Transverse colon (tissue), 4 donors: ENCODE measurements at regions not wholly inside any gene's neighbourhood (a gene's known extent, or its start where the extent isn't known, plus 50 kb on each side); places are given as distances from the start of the nearest gene placed in this dataset.
"Not testable (repeated sequence)": the region's sequence is repeated elsewhere in the genome, so short reads cannot be mapped to it uniquely, and the experiment has no call there.

Experiments
- DNase-seq: peaks from one replicate; pipeline ENCODE4 v3.0.0-alpha.2; 2019
- H3K27ac ChIP-seq, 4 donors: fragments of 200-600 bp; sonication (generic); 2 replicates each; pipeline ENCODE4 v1.5.1; 2016 to 2018; ENCODE audit warnings: inconsistent platforms in 4 of 4
- H3K27me3 ChIP-seq: fragments of 200-600 bp; sonication (generic); 2 replicates; pipeline ENCODE4 v1.5.1; 2017; ENCODE audit warnings: inconsistent platforms
- H3K36me3 ChIP-seq, 4 donors: fragments of 200-600 bp; sonication (generic); 2 replicates each; pipeline ENCODE4 v1.5.1; 2017 to 2019; ENCODE audit warnings: inconsistent platforms in 4 of 4
- H3K4me1 ChIP-seq, 4 donors: fragments of 200-600 bp; sonication (generic); 2 replicates each; pipeline ENCODE4 v1.5.1; 2017 to 2020; ENCODE audit warnings: inconsistent platforms in 4 of 4
- H3K4me3 ChIP-seq, 4 donors: fragments of 200-600 bp; sonication (generic); 1 replicate in 1 of 4; 2 replicates in 3 of 4; pipeline versions ENCODE4 v1.5.1 to v1.6.1; 2017 to 2019; ENCODE audit warnings: inconsistent platforms in 4 of 4
- H3K9me3 ChIP-seq, 2 donors: fragments of 200-600 bp; sonication (generic); 2 replicates each; pipeline ENCODE4 v1.5.1; 2017 to 2019; ENCODE audit warnings: inconsistent platforms in 2 of 2
- EP300 ChIP-seq: sonication (generic); formaldehyde crosslinking; IDR thresholded peaks from one replicate; pipeline ENCODE4 v1.6.1; 2017; ENCODE audit warnings: antibody characterized with exemption, low read depth
- POLR2A ChIP-seq: fragments of 450-650 bp; IDR thresholded peaks from one replicate; pipeline ENCODE4 v1.6.1; 2016; ENCODE audit warnings: antibody characterized with exemption, mild to moderate bottlenecking, moderate library complexity
- POLR2AphosphoS5 ChIP-seq, 3 donors: sonication (generic); formaldehyde crosslinking; IDR thresholded peaks; one replicate each; pipeline ENCODE4 v1.6.1; 2016; ENCODE audit warnings: antibody characterized with exemption in 3 of 3
- WGBS, 2 donors: methylation state at CpG; one replicate each; pipeline ENCODE4 v1.1.5; 2018; ENCODE audit warnings: low coverage in 1 of 2; 5-methylcytosine and 5-hydroxymethylcytosine counted together
- in situ Hi-C, 4 donors: fragments of 200-750 bp; cut with MboI; loops; one replicate each; pipeline versions ENCODE4 v1.15.0 to v1.15.1; 2017; ENCODE audit warnings: low sequenced_read_pairs in 3 of 4, low pct_ligation_motif_present in 1 of 4, low pct_unique_long_range_greater_than_20kb in 1 of 4
- intact Hi-C: fragments of 100-400 bp; cut with DNase I; formaldehyde crosslinking; loops from one replicate; pipeline ENCODE4 v1.15.1; 2023; ENCODE audit warnings: low total_unique reads
- TF ChIP-seq, protein P1 (sequence below), 5 experiments: fragments of 200-600 bp in 3 of 5; fragments of 450-650 bp in 2 of 5; sonication (generic) in 3 of 5; IDR thresholded peaks; 1 replicate in 2 of 5; 2 replicates in 3 of 5; pipeline ENCODE4 v1.5.1; 2016 to 2017; ENCODE audit warnings: antibody characterized with exemption in 5 of 5, inconsistent platforms in 3 of 5, mild to moderate bottlenecking in 2 of 5, moderate library complexity in 1 of 5

DNA sequence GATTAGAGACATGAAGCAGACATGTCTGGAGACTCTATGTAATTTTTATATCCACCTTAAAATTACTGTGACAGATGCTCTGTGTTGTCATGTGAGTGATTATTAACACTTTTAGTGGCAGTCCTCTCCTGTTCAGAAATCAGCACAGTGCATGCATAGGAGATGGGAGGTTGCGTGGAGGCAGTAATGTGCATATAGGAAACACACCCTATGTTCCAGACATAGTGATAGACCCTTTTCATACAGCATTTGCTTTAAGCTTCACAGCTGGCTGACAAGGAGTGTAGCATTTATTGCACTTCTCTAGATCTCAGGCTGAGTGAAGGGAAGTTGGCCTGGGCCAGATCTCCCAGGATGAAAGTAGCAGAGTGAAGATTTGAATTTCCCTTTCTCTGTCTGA, 102.3 kb upstream of the SYN3 start:
- H3K9me3 ChIP-seq = peaks cover 0 to 2% of the 10 kb centered on the region in 2 donors
- H3K27ac ChIP-seq = no peak overlapping the region
- no peak overlapping the region for H3K4me3 ChIP-seq
- intact Hi-C loops (no loop called here), in situ Hi-C loops (no loop called here)
- DNase-seq = no peak
- TF ChIP-seq POLR2A (no peak), POLR2AphosphoS5 (IDR thresholded peaks at IDR 0.05) (no peak), EP300 (no peak)
- TF ChIP-seq, protein P1, sequence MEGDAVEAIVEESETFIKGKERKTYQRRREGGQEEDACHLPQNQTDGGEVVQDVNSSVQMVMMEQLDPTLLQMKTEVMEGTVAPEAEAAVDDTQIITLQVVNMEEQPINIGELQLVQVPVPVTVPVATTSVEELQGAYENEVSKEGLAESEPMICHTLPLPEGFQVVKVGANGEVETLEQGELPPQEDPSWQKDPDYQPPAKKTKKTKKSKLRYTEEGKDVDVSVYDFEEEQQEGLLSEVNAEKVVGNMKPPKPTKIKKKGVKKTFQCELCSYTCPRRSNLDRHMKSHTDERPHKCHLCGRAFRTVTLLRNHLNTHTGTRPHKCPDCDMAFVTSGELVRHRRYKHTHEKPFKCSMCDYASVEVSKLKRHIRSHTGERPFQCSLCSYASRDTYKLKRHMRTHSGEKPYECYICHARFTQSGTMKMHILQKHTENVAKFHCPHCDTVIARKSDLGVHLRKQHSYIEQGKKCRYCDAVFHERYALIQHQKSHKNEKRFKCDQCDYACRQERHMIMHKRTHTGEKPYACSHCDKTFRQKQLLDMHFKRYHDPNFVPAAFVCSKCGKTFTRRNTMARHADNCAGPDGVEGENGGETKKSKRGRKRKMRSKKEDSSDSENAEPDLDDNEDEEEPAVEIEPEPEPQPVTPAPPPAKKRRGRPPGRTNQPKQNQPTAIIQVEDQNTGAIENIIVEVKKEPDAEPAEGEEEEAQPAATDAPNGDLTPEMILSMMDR (IDR thresholded peaks at IDR 0.05) = no peak
- no peaks in the 10 kb centered on the region for H3K4me1 ChIP-seq
- H3K36me3 ChIP-seq = no peaks in the 10 kb centered on the region
- H3K27me3 ChIP-seq = no peaks in the 10 kb centered on the region
- 100% methylated on average over 1 of the region's 1 CpG for WGBS, 2 donors

DNA sequence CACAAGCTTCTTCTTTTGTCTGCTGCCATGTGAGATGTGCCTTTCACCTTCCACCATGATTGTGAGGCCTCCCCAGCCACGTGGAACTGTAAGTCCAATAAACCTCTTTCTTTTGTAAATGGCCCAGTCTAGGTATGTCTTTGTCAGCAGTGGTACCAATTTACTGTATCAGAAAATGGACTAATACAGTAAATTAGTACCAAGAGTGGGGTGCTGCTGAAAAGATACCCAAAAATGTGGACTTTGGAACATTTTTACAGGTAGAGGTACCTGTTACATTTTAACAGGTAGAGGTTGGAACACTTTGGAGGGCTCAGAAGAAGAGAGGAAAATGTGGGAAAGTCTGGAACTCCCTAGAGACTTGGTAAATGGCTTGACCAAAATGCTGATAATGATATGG, 96.8 kb upstream of the SYN3 start:
- H3K4me3 ChIP-seq, H3K36me3 ChIP-seq, H3K27ac ChIP-seq, H3K9me3 ChIP-seq, in situ Hi-C loops, intact Hi-C loops, H3K4me1 ChIP-seq, DNase-seq, H3K27me3 ChIP-seq: not testable (repeated sequence)
- 43 to 60% methylated on average over 1 of the region's 1 CpG for WGBS, 2 donors

DNA sequence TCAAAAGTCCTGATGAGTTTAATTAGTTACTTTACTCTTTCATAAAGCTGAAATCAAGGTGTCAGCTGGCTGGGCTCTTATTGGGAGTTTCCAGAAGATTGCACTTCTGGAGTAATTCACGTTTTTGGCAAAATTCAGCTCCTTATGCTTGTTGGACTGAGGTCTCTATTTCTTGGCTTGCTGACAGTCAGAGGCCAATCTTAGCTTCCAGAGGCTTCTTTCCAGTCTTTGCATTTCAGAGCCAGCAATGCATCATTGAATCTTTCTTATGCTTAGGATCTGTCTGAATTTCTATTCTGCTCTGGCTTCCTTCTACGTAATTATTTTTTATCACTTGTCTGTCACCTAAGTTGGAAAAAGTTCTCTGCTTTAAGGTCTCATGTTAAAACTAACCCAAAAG, 91.4 kb upstream of the SYN3 start:
- H3K9me3 ChIP-seq = no peaks in the 10 kb centered on the region
- H3K36me3 ChIP-seq = no peaks in the 10 kb centered on the region
- in situ Hi-C loops = no loop called here
- WGBS, 2 donors = 45 to 65% methylated on average over 2 of the region's 2 CpGs
- H3K27me3 ChIP-seq = no peaks in the 10 kb centered on the region
- no peak overlapping the region for H3K27ac ChIP-seq
- no peak overlapping the region for H3K4me3 ChIP-seq
- H3K4me1 ChIP-seq = no peaks in the 10 kb centered on the region
- TF ChIP-seq POLR2A = no peak
- TF ChIP-seq EP300 = no peak
- TF ChIP-seq, protein P1 (IDR thresholded peaks at IDR 0.05) = no peak
- no peak for TF ChIP-seq POLR2AphosphoS5 (IDR thresholded peaks at IDR 0.05)
- intact Hi-C loops = no loop called here
- DNase-seq = no peak

GRCh38 chr22:33144721-33145120, 86.5 kb upstream of the SYN3 start:
- H3K4me1 ChIP-seq = no peaks in the 10 kb centered on the region
- in situ Hi-C loops (no loop called here), intact Hi-C loops (no loop called here)
- no peak for DNase-seq
- WGBS, 2 donors = 66 to 88% methylated on average over 1 of the region's 1 CpG
- H3K27me3 ChIP-seq = no peaks in the 10 kb centered on the region
- H3K36me3 ChIP-seq = no peaks in the 10 kb centered on the region
- H3K27ac ChIP-seq = no peak overlapping the region
- no peak overlapping the region for H3K4me3 ChIP-seq
- TF ChIP-seq, protein P1 (IDR thresholded peaks at IDR 0.05) = no peak
- TF ChIP-seq POLR2AphosphoS5 (IDR thresholded peaks at IDR 0.05) = no peak
- TF ChIP-seq EP300 = no peak
- no peak for TF ChIP-seq POLR2A
- no peaks in the 10 kb centered on the region for H3K9me3 ChIP-seq

- DNase-seq = no peak
- Histone ChIP-seq H3K36me3 (no peaks in the 10 kb centered on the region), H3K9me3 (no peaks in the 10 kb centered on the region), H3K4me3 (no peak overlapping the region), H3K27me3 (no peaks in the 10 kb centered on the region), H3K4me1 (no peaks in the 10 kb centered on the region), H3K27ac (no peak overlapping the region)
- intact Hi-C loops (no loop called here), in situ Hi-C loops (no loop called here)
- 62 to 67% methylated on average over 3 to 4 of the region's 4 CpGs for WGBS, 2 donors
- TF ChIP-seq POLR2AphosphoS5 (IDR thresholded peaks at IDR 0.05) (no peak), EP300 (no peak), POLR2A (no peak)
- TF ChIP-seq, protein P1 (IDR thresholded peaks at IDR 0.05) = no peak
Observed at GRCh38 chr22:33142282-33143055, 84.3 kb upstream of the SYN3 start.
